IMR-90 (cell line): ENCODE measurements at regions not wholly inside any gene's neighbourhood (a gene's known extent, or its start where the extent isn't known, plus 50 kb on each side); places are given as distances from the start of the nearest gene placed in this dataset.

Source experiments
- ATAC-seq: fragments of 200-7000 bp; cut with Tn5 transposase; 2 replicates; pipeline ENCODE4 v1.9.1; 2020; ENCODE audit warnings: low read depth, mild to moderate bottlenecking, moderate library complexity
- BruUV-seq: library from RNA; stranded (reverse); fragments of 400-500 nt; replicated peaks from 2 replicates; lab custom pipeline; 2021; lab: Mats Ljungman, UMichigan
- CTCF ChIA-PET: fragments of 300-600 bp; formaldehyde crosslinking; extraction: SDS; loops from one replicate; lab custom pipeline; 2021; ENCODE audit warnings: antibody characterized with exemption; lab: Yijun Ruan, JAX
- POLR2A ChIA-PET: fragments of 300-600 bp; sonication (Branson Sonifier 250); formaldehyde crosslinking; loops from one replicate; lab custom pipeline; 2022; ENCODE audit warnings: antibody characterized with exemption; ENCODE audit not compliant: unreplicated experiment; lab: Charles Lee
- DNase-seq: peaks from one replicate; pipeline ENCODE4 v3.0.0; 2013
- H2AFZ ChIP-seq: replicated peaks from 2 replicates; pipeline ENCODE3; 2013; ENCODE audit warnings: low read length, mild to moderate bottlenecking; ENCODE audit not compliant: poor library complexity
- H2AK5ac ChIP-seq: 2 replicates; pipeline ENCODE4 v1.6.1; 2013; ENCODE audit warnings: low read depth, low read length, inconsistent platforms
- H2AK9ac ChIP-seq: replicated peaks from 2 replicates; pipeline ENCODE3; 2013; ENCODE audit warnings: mild to moderate bottlenecking, low read depth, low read length, moderate library complexity; ENCODE audit not compliant: poor library complexity
- H2BK120ac ChIP-seq: 2 replicates; pipeline ENCODE4 v1.6.1; 2013; ENCODE audit warnings: low read depth, low read length, inconsistent platforms
- H2BK15ac ChIP-seq: 3 replicates; pipeline ENCODE4 v1.6.1; 2013; ENCODE audit warnings: low read depth, low read length, inconsistent platforms
- H2BK20ac ChIP-seq: 2 replicates; pipeline ENCODE4 v1.6.1; 2013; ENCODE audit warnings: low read depth, mild to moderate bottlenecking, inconsistent platforms, low read length, moderate library complexity
- H2BK5ac ChIP-seq: 2 replicates; pipeline ENCODE4 v1.6.1; 2013; ENCODE audit warnings: mild to moderate bottlenecking, low read depth, low read length, inconsistent platforms; ENCODE audit not compliant: poor library complexity, severe bottlenecking
- H3K14ac ChIP-seq: replicated peaks from 2 replicates; pipeline ENCODE4 v1.6.1; 2013; ENCODE audit warnings: low read depth, low read length, inconsistent platforms
- H3K18ac ChIP-seq: 2 replicates; pipeline ENCODE4 v1.6.1; 2013; ENCODE audit warnings: low read depth, low read length, control low read depth
- H3K23ac ChIP-seq: 2 replicates; pipeline ENCODE4 v1.6.1; 2013; ENCODE audit warnings: low read depth, low read length, inconsistent platforms
- H3K27ac ChIP-seq: 2 replicates; pipeline ENCODE4 v1.5.1; 2013; ENCODE audit warnings: mild to moderate bottlenecking, control low read depth, low read length; ENCODE audit not compliant: insufficient read depth
- H3K27me3 ChIP-seq: 2 replicates; pipeline ENCODE4 v1.6.1; 2013; ENCODE audit warnings: low read length; ENCODE audit not compliant: control insufficient read depth, insufficient read depth
- H3K36me3 ChIP-seq: 2 replicates; pipeline ENCODE4 v1.6.1; 2013; ENCODE audit warnings: low read length, mixed read lengths; ENCODE audit not compliant: control insufficient read depth, insufficient read depth
- H3K4ac ChIP-seq: 2 replicates; pipeline ENCODE4 v1.6.1; 2013; ENCODE audit warnings: low read depth, low read length, inconsistent platforms
- H3K4me1 ChIP-seq: 2 replicates; pipeline ENCODE4 v1.6.1; 2013; ENCODE audit warnings: low read length, mixed read lengths; ENCODE audit not compliant: control insufficient read depth, insufficient read depth
- H3K4me2 ChIP-seq: 2 replicates; pipeline ENCODE4 v1.6.1; 2013; ENCODE audit warnings: low read depth, mild to moderate bottlenecking, control low read depth, low read length, moderate library complexity
- H3K4me3 ChIP-seq: 2 replicates; pipeline ENCODE4 v1.5.1; 2013; ENCODE audit warnings: low read depth, mild to moderate bottlenecking, control low read depth, low read length, moderate library complexity; ENCODE audit not compliant: insufficient read depth
- H3K56ac ChIP-seq: 2 replicates; pipeline ENCODE4 v1.6.1; 2013; ENCODE audit warnings: low read length, inconsistent platforms; ENCODE audit not compliant: insufficient read depth; ENCODE audit errors: extremely low read depth
- H3K79me1 ChIP-seq, 2 experiments: 2 replicates each; pipeline ENCODE4 v1.6.1; 2013; ENCODE audit warnings: low read length in 2 of 2, inconsistent platforms in 1 of 2, low read depth in 1 of 2
- H3K9ac ChIP-seq: 2 replicates; pipeline ENCODE4 v1.6.1; 2013; ENCODE audit warnings: low read depth, low read length, control low read depth
- H3K9me1 ChIP-seq: 2 replicates; pipeline ENCODE4 v1.6.1; 2013; ENCODE audit warnings: low read length, inconsistent platforms; ENCODE audit not compliant: insufficient read depth
- H3K9me3 ChIP-seq: 2 replicates; pipeline ENCODE4 v1.6.1; 2013; ENCODE audit warnings: low read length; ENCODE audit not compliant: control insufficient read depth, insufficient read depth
- H4K20me1 ChIP-seq: 2 replicates; pipeline ENCODE4 v1.6.1; 2013; ENCODE audit warnings: low read length, inconsistent platforms; ENCODE audit not compliant: insufficient read depth
- H4K5ac ChIP-seq: 2 replicates; pipeline ENCODE4 v1.6.1; 2013; ENCODE audit warnings: mild to moderate bottlenecking, low read depth, low read length, control low read depth
- H4K8ac ChIP-seq, 2 experiments: 2 replicates each; pipeline ENCODE4 v1.6.1; 2013; ENCODE audit warnings: low read depth in 2 of 2, low read length in 2 of 2, control low read depth in 1 of 2, inconsistent platforms in 1 of 2
- H4K91ac ChIP-seq: 2 replicates; pipeline ENCODE4 v1.6.1; 2013; ENCODE audit warnings: low read depth, low read length, inconsistent platforms; ENCODE audit not compliant: insufficient read depth
- CHD1 ChIP-seq: IDR thresholded peaks from 2 replicates; pipeline ENCODE4 v1.6.1; 2012; ENCODE audit warnings: low read depth, low read length, improper control_type of control experiment
- WGBS, 2 experiments: methylation state at CpG; one replicate each; pipeline versions ENCODE4 v1.1.5 to v1.1.7; 2013; ENCODE audit warnings: missing lambda C conversion rate in 2 of 2; ENCODE audit not compliant: insufficient read length in 1 of 2; ENCODE audit errors: extremely low coverage in 2 of 2; 5-methylcytosine and 5-hydroxymethylcytosine counted together
- dilution Hi-C: fragments of 300-500 bp; cut with HindIII; formaldehyde crosslinking; loops from one replicate; pipeline ENCODE4 v1.14.3; 2018; ENCODE audit warnings: low sequenced_read_pairs; ENCODE audit not compliant: unreplicated experiment
- in situ Hi-C: fragments of 300-500 bp; cut with MboI; formaldehyde crosslinking; loops from 3 replicates; pipeline ENCODE4 v1.14.3; 2019; ENCODE audit warnings: low sequenced_read_pairs, inconsistent platforms, mixed read lengths
- intact Hi-C: fragments of 100-400 bp; cut with micrococcal nuclease; formaldehyde crosslinking; loops from 2 replicates; pipeline ENCODE4 v1.10.0; 2022
- TF ChIP-seq, protein P1 (sequence below): fragments of 150-350 bp; IDR thresholded peaks from 2 replicates; pipeline ENCODE4 v1.6.1; 2017; ENCODE audit warnings: mild to moderate bottlenecking, antibody characterized with exemption, low read length, low read depth

DNA sequence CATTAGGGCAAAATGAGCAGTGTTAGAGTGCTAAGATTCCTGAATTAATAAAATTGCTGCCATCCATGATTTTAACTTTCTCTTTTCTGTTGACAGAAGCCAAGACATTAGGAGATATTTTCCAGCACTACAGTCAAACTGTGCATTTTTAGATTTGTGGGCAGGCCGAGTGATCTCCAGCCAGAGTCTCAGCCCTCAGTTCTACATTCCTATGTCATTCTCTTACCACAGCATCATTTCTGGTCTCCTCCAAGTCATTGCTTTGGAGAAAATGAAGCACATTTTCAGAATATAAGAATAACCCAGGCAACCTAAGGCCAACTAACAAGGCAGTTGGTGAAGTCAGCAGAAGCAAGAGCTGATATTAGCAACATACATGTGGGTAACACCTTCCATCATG, 74.6 kb upstream of the NUDT7 start:
- no peak overlapping the region for H2BK120ac ChIP-seq
- no peak overlapping the region for H4K91ac ChIP-seq
- ATAC-seq: no peak
- no peak overlapping the region for H3K27ac ChIP-seq
- no peak overlapping the region for H3K23ac ChIP-seq
- H3K4ac ChIP-seq: no peak overlapping the region
- H4K5ac ChIP-seq: no peak overlapping the region
- no TSS peak for BruUV-seq
- WGBS, 2 experiments: 0% methylated on average over 1 of the region's 1 CpG; no CpG with 5 or more reads in 1 of the 2 experiments
- H3K9me3 ChIP-seq: no peaks in the 10 kb centered on the region
- H4K8ac ChIP-seq: no peak overlapping the region
- H3K36me3 ChIP-seq: no peaks in the 10 kb centered on the region
- H3K4me1 ChIP-seq: no peaks in the 10 kb centered on the region
- no peak for DNase-seq
- H2AK5ac ChIP-seq: no peak overlapping the region
- H3K4me3 ChIP-seq: no peak overlapping the region
- no peaks in the 10 kb centered on the region for H4K20me1 ChIP-seq
- in situ Hi-C loops: no loop called here
- H3K79me1 ChIP-seq: no peaks in the 10 kb centered on the region
- intact Hi-C loops: no loop called here
- TF ChIP-seq, protein P1, sequence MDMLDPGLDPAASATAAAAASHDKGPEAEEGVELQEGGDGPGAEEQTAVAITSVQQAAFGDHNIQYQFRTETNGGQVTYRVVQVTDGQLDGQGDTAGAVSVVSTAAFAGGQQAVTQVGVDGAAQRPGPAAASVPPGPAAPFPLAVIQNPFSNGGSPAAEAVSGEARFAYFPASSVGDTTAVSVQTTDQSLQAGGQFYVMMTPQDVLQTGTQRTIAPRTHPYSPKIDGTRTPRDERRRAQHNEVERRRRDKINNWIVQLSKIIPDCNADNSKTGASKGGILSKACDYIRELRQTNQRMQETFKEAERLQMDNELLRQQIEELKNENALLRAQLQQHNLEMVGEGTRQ: no peak
- no peak for TF ChIP-seq CHD1
- H3K9me1 ChIP-seq: no peaks in the 10 kb centered on the region
- CTCF ChIA-PET: no interaction called here
- dilution Hi-C loops: no loop called here
- POLR2A ChIA-PET: no interaction called here
- H2AFZ ChIP-seq: no peak overlapping the region
- no peak overlapping the region for H2AK9ac ChIP-seq
- no peak overlapping the region for H2BK15ac ChIP-seq
- no peak overlapping the region for H2BK5ac ChIP-seq
- H3K4me2 ChIP-seq: no peak overlapping the region
- no peak overlapping the region for H3K14ac ChIP-seq
- H3K18ac ChIP-seq: no peak overlapping the region
- no peak overlapping the region for H3K56ac ChIP-seq
- no peaks in the 10 kb centered on the region; the same call in 1 of the 2 replicates for H3K27me3 ChIP-seq
- H3K9ac ChIP-seq: no peak overlapping the region
- H2BK20ac ChIP-seq: no peak overlapping the region
